ENCODE measurements at regions not wholly inside any gene's neighbourhood (a gene's known extent, or its start where the extent isn't known, plus 50 kb on each side); places are given as distances from the start of the nearest gene placed in this dataset.

GRCh38 chr12:65557438-65558181, 266.7 kb upstream of the HMGA2 start:
- Histone ChIP-seq H3K9me3 (replicated peaks; ENCODE audit: low read length) (no peaks in the 10 kb centered on the region), H3K4me3 (ENCODE audit: low read length) (no peak overlapping the region), H3K9ac (ENCODE audit: low read depth, low read length) (no peak overlapping the region), H3K4me2 (ENCODE audit: low read length) (no peak overlapping the region), H3K27me3 (ENCODE audit: control insufficient read depth, insufficient read depth, low read length) (no peaks in the 10 kb centered on the region), H3K36me3 (ENCODE audit: insufficient read depth, low read length) (no peaks in the 10 kb centered on the region), H3K4me1 (ENCODE audit: control insufficient read depth, insufficient read depth, low read length) (peaks cover 37% of the 10 kb centered on the region)

GRCh38 chr12:65560286-65560685, 264.0 kb upstream of the HMGA2 start:
- H3K4me1 ChIP-seq (ENCODE audit: control insufficient read depth, insufficient read depth, low read length): peaks cover 53% of the 10 kb centered on the region
- no peak overlapping the region for H3K4me2 ChIP-seq (ENCODE audit: low read length)
- no peaks in the 10 kb centered on the region for H3K27me3 ChIP-seq (ENCODE audit: control insufficient read depth, insufficient read depth, low read length)
- H3K4me3 ChIP-seq (ENCODE audit: low read length): no peak overlapping the region
- no peak overlapping the region for H3K9ac ChIP-seq (ENCODE audit: low read depth, low read length)
- H3K9me3 ChIP-seq (replicated peaks; ENCODE audit: low read length): no peaks in the 10 kb centered on the region
- no peaks in the 10 kb centered on the region for H3K36me3 ChIP-seq (ENCODE audit: insufficient read depth, low read length)

- H3K9me3 ChIP-seq (replicated peaks; ENCODE audit: low read length): no peaks in the 10 kb centered on the region
- H3K4me2 ChIP-seq (ENCODE audit: low read length): no peak overlapping the region
- no peaks in the 10 kb centered on the region for H3K27me3 ChIP-seq (ENCODE audit: control insufficient read depth, insufficient read depth, low read length)
- H3K4me3 ChIP-seq (ENCODE audit: low read length): no peak overlapping the region
- H3K9ac ChIP-seq (ENCODE audit: low read depth, low read length): peak overlapping the region; percentile 29
- no peaks in the 10 kb centered on the region for H3K36me3 ChIP-seq (ENCODE audit: insufficient read depth, low read length)
- H3K4me1 ChIP-seq (ENCODE audit: control insufficient read depth, insufficient read depth, low read length): peaks cover 63% of the 10 kb centered on the region
These were observed 262.4 kb upstream of the HMGA2 start for GRCh38 chr12:65561798-65562382.

- Histone ChIP-seq H3K4me3 (ENCODE audit: low read length) (peak overlapping the region; percentile 28), H3K9ac (ENCODE audit: low read depth, low read length) (peak overlapping the region; percentile 73), H3K4me2 (ENCODE audit: low read length) (peak overlapping the region; percentile 68), H3K9me3 (replicated peaks; ENCODE audit: low read length) (no peaks in the 10 kb centered on the region), H3K27me3 (ENCODE audit: control insufficient read depth, insufficient read depth, low read length) (no peaks in the 10 kb centered on the region), H3K36me3 (ENCODE audit: insufficient read depth, low read length) (no peaks in the 10 kb centered on the region), H3K4me1 (ENCODE audit: control insufficient read depth, insufficient read depth, low read length) (peaks cover 71% of the 10 kb centered on the region)
These were observed 258.4 kb upstream of the HMGA2 start for GRCh38 chr12:65565601-65566560.

GRCh38 chr12:65566751-65567150, 257.5 kb upstream of the HMGA2 start:
- Histone ChIP-seq H3K9ac (ENCODE audit: low read depth, low read length) (peak overlapping the region; percentile 73), H3K9me3 (replicated peaks; ENCODE audit: low read length) (no peaks in the 10 kb centered on the region), H3K27me3 (ENCODE audit: control insufficient read depth, insufficient read depth, low read length) (no peaks in the 10 kb centered on the region), H3K4me3 (ENCODE audit: low read length) (no peak overlapping the region), H3K4me2 (ENCODE audit: low read length) (peak overlapping the region; percentile 68), H3K4me1 (ENCODE audit: control insufficient read depth, insufficient read depth, low read length) (peaks cover 64% of the 10 kb centered on the region), H3K36me3 (ENCODE audit: insufficient read depth, low read length) (no peaks in the 10 kb centered on the region)

- Histone ChIP-seq H3K27me3 (ENCODE audit: control insufficient read depth, insufficient read depth, low read length) (no peaks in the 10 kb centered on the region), H3K9ac (ENCODE audit: low read depth, low read length) (no peak overlapping the region), H3K4me1 (ENCODE audit: control insufficient read depth, insufficient read depth, low read length) (peaks cover 53% of the 10 kb centered on the region), H3K4me2 (ENCODE audit: low read length) (no peak overlapping the region), H3K9me3 (replicated peaks; ENCODE audit: low read length) (no peaks in the 10 kb centered on the region), H3K4me3 (ENCODE audit: low read length) (no peak overlapping the region), H3K36me3 (ENCODE audit: insufficient read depth, low read length) (no peaks in the 10 kb centered on the region)
These were observed 256.5 kb upstream of the HMGA2 start for GRCh38 chr12:65567820-65568219.

- H3K4me2 ChIP-seq (ENCODE audit: low read length): no peak overlapping the region
- no peak overlapping the region for H3K4me3 ChIP-seq (ENCODE audit: low read length)
- H3K27me3 ChIP-seq (ENCODE audit: control insufficient read depth, insufficient read depth, low read length): no peaks in the 10 kb centered on the region
- H3K4me1 ChIP-seq (ENCODE audit: control insufficient read depth, insufficient read depth, low read length): peaks cover 49% of the 10 kb centered on the region
- H3K9ac ChIP-seq (ENCODE audit: low read depth, low read length): no peak overlapping the region
- H3K36me3 ChIP-seq (ENCODE audit: insufficient read depth, low read length): no peaks in the 10 kb centered on the region
- no peaks in the 10 kb centered on the region for H3K9me3 ChIP-seq (replicated peaks; ENCODE audit: low read length)
These were observed 255.8 kb upstream of the HMGA2 start for GRCh38 chr12:65568517-65568916.

GRCh38 chr12:65570451-65571130, 253.7 kb upstream of the HMGA2 start:
- H3K4me2 ChIP-seq (ENCODE audit: low read length): no peak overlapping the region
- H3K9ac ChIP-seq (ENCODE audit: low read depth, low read length): no peak overlapping the region
- H3K36me3 ChIP-seq (ENCODE audit: insufficient read depth, low read length): no peaks in the 10 kb centered on the region
- no peak overlapping the region for H3K4me3 ChIP-seq (ENCODE audit: low read length)
- no peaks in the 10 kb centered on the region for H3K27me3 ChIP-seq (ENCODE audit: control insufficient read depth, insufficient read depth, low read length)
- H3K4me1 ChIP-seq (ENCODE audit: control insufficient read depth, insufficient read depth, low read length): peaks cover 36% of the 10 kb centered on the region
- H3K9me3 ChIP-seq (replicated peaks; ENCODE audit: low read length): no peaks in the 10 kb centered on the region

- Histone ChIP-seq H3K4me1 (ENCODE audit: control insufficient read depth, insufficient read depth, low read length) (no peaks in the 10 kb centered on the region), H3K4me2 (ENCODE audit: low read length) (no peak overlapping the region), H3K36me3 (ENCODE audit: insufficient read depth, low read length) (no peaks in the 10 kb centered on the region), H3K4me3 (ENCODE audit: low read length) (no peak overlapping the region), H3K9me3 (replicated peaks; ENCODE audit: low read length) (no peaks in the 10 kb centered on the region), H3K9ac (ENCODE audit: low read depth, low read length) (no peak overlapping the region), H3K27me3 (ENCODE audit: control insufficient read depth, insufficient read depth, low read length) (no peaks in the 10 kb centered on the region)
These were observed 249.4 kb upstream of the HMGA2 start for GRCh38 chr12:65574867-65575266.

GRCh38 chr12:65584016-65584415, 240.3 kb upstream of the HMGA2 start:
- Histone ChIP-seq H3K4me3 (ENCODE audit: low read length) (no peak overlapping the region), H3K4me1 (ENCODE audit: control insufficient read depth, insufficient read depth, low read length) (no peaks in the 10 kb centered on the region), H3K4me2 (ENCODE audit: low read length) (no peak overlapping the region), H3K9me3 (replicated peaks; ENCODE audit: low read length) (no peaks in the 10 kb centered on the region), H3K36me3 (ENCODE audit: insufficient read depth, low read length) (no peaks in the 10 kb centered on the region), H3K27me3 (ENCODE audit: control insufficient read depth, insufficient read depth, low read length) (no peaks in the 10 kb centered on the region), H3K9ac (ENCODE audit: low read depth, low read length) (no peak overlapping the region)
